Fibroblast of skin of right quadriceps (primary cell): ENCODE measurements at regions not wholly inside any gene's neighbourhood (a gene's known extent, or its start where the extent isn't known, plus 50 kb on each side); places are given as distances from the start of the nearest gene placed in this dataset.
A peak's percentile ranks its signal among the peaks of the same experiment; 100 is the strongest.
"Not testable (repeated sequence)": the region's sequence is repeated elsewhere in the genome, so short reads cannot be mapped to it uniquely, and the experiment has no call there.

Source experiments
- DNase-seq: peaks from one replicate; pipeline ENCODE4 v3.0.0-alpha.2; 2013

GRCh38 chr16:65697521-65697920 is 575.7 kb upstream of the CDH11 start:
- DNase-seq, result no peak

- DNase-seq, result no peak
These were observed 575.2 kb upstream of the CDH11 start for GRCh38 chr16:65697065-65697464.

GRCh38 chr16:65691846-65692245 is 570.0 kb upstream of the CDH11 start:
- not testable (repeated sequence) for DNase-seq

- no peak for DNase-seq
These were observed 567.9 kb upstream of the CDH11 start for GRCh38 chr16:65689726-65690125.

GRCh38 chr16:65688301-65688700 is 566.4 kb upstream of the CDH11 start:
- DNase-seq, result no peak

GRCh38 chr16:65684230-65684629 is 562.4 kb upstream of the CDH11 start:
- no peak for DNase-seq

- peak; percentile 48 for DNase-seq
These were observed 559.5 kb upstream of the CDH11 start for GRCh38 chr16:65681406-65681805.

GRCh38 chr16:65679785-65680184 is 557.9 kb upstream of the CDH11 start:
- no peak for DNase-seq

GRCh38 chr16:65675161-65675560 is 553.3 kb upstream of the CDH11 start:
- no peak for DNase-seq

- DNase-seq, result peak; percentile 62
These were observed 551.1 kb upstream of the CDH11 start for GRCh38 chr16:65672960-65673359.

- no peak for DNase-seq
These were observed 549.2 kb upstream of the CDH11 start for GRCh38 chr16:65671071-65671470.

GRCh38 chr16:65668064-65668595 is 546.3 kb upstream of the CDH11 start:
- DNase-seq, result no peak

GRCh38 chr16:65667011-65667578 is 545.2 kb upstream of the CDH11 start:
- peak; percentile 51 for DNase-seq

GRCh38 chr16:65666132-65666941 is 544.5 kb upstream of the CDH11 start:
- no peak for DNase-seq

- DNase-seq, result no peak
These were observed 543.7 kb upstream of the CDH11 start for GRCh38 chr16:65665586-65665985.

- peak; percentile 53 for DNase-seq
These were observed 541.9 kb upstream of the CDH11 start for GRCh38 chr16:65663774-65664173.

- no peak for DNase-seq
These were observed 540.4 kb upstream of the CDH11 start for GRCh38 chr16:65662256-65662655.

GRCh38 chr16:65661558-65661957 is 539.7 kb upstream of the CDH11 start:
- DNase-seq, result no peak

- peak; percentile 50 for DNase-seq
These were observed 538.5 kb upstream of the CDH11 start for GRCh38 chr16:65660390-65660789.

GRCh38 chr16:65659758-65660157 is 537.9 kb upstream of the CDH11 start:
- no peak for DNase-seq

GRCh38 chr16:65658787-65659220 is 536.9 kb upstream of the CDH11 start:
- peak; percentile 80 for DNase-seq

- DNase-seq, result peak; percentile 90
These were observed 536.5 kb upstream of the CDH11 start for GRCh38 chr16:65658349-65658748.

GRCh38 chr16:65657556-65657955 is 535.7 kb upstream of the CDH11 start:
- DNase-seq, result no peak

- DNase-seq, result peak; percentile 33
These were observed 535.2 kb upstream of the CDH11 start for GRCh38 chr16:65657071-65657494.
